SW480 (cell line): ENCODE measurements at regions not wholly inside any gene's neighbourhood (a gene's known extent, or its start where the extent isn't known, plus 50 kb on each side); places are given as distances from the start of the nearest gene placed in this dataset.
"Not testable (repeated sequence)": the region's sequence is repeated elsewhere in the genome, so short reads cannot be mapped to it uniquely, and the experiment has no call there.

Experiments used
- DNase-seq: peaks from one replicate; pipeline ENCODE4 v3.0.0-alpha.2; 2016; ENCODE audit warnings: low spot score

DNA sequence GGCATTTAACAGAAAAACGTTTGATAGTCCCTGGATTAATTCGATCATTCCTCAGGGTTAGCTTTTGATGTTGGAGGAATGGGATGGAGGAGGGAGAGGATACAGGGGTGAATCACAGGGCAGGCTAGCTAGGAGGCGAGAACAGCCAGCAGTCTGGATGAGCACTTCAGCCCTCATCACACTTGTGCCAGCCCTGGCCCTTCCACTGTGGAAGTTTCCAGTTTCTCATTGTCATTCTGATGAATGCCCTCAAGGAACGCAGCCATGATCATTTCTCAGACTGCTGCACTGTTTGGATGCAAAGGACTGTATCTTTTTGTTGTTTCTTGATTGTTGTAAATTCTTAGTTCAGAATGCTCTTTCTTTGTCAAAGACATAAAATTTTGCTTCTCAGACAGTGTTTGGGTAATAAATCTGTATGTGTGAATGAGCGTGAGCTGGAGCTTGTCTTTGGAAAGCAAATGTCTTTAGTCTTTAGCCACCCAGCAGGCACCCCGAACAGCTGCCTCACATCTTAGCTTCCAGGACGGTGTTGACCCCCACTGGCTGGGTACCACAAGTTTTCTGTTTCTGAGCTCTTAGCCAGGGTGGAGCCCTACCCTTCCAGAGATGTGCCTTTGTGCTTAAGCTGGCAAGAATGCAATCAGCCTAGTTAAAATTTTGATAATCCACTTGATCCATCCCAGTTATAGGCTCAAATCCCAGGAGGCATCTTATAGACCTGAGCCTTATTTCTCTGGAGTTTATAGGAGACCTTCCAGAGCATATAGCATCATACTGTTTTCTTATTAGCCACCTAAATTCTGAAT, 121.1 kb downstream of the PDCD6IP start:
- DNase-seq = no peak

GRCh38 chr3:33920511-33920910, 122.1 kb downstream of the PDCD6IP start:
- no peak for DNase-seq

- DNase-seq = no peak
Observed at GRCh38 chr3:33921608-33922007, 123.2 kb downstream of the PDCD6IP start.

DNA sequence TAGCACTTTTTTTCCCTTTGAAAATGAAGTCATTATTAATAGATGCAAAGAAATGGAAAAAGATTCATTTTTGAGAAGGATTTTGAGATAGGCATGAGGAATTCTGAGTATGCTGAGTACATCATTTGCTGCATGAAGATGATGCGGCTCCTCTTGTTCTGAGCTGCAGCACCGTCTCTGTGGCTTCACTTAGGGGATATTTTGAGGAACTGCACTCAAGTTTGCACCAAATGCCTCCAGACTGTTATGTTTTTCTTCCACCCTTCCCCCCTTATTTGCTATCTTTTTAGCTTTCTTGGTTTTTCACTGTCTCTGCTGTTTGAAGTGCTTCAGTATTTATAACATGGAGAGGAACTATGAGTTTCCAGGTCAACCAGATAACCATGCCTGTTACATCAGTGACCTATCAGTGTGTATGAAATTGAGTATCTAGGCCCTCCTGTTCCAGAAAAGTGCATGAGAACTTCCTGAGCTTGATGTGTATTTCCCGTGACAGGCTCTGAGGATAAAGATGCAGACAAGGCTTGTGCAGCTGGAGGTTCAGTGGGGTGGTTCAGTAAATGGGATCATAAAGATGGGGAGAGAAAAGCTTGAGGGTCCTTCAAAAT, 128.7 kb downstream of the PDCD6IP start:
- DNase-seq = no peak

DNA sequence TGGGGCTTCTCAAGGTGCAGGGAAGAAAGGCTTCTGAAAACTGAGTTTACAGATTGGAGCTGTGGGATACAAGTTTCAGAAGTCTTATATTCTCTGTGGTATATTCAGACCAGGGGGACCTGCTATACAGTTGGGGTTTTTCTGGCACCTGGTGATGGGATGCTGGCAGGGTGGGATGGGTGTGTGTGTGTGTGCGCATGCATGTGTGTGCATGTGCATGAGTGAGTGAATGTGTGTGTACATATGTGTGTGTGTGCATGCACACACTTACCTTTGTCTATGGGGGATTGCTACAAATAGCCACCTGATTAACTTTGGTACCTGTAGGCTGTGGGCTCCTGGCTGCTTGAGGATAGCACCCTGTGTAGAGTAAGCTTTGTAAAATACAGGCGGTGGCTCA, 131.4 kb downstream of the PDCD6IP start:
- DNase-seq = no peak

DNA sequence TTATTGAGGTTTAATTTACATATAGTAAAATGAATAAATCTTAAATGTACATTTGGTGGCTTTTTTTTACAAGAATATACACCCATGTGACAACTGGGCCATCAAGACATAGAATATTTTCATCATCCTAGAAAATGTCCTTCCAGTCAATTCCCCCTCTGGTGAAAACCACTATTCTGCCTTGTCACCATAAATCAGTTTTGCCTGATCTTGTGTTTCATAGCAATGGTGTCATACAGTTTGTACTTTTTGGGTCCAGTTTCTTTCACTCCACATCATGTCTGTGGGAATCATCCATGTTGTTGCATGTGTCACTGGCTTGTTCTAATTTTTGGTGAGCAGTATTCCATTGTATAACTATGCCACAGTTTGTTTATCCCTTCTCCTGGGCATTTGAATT, 133.1 kb downstream of the PDCD6IP start:
- DNase-seq = no peak

DNA sequence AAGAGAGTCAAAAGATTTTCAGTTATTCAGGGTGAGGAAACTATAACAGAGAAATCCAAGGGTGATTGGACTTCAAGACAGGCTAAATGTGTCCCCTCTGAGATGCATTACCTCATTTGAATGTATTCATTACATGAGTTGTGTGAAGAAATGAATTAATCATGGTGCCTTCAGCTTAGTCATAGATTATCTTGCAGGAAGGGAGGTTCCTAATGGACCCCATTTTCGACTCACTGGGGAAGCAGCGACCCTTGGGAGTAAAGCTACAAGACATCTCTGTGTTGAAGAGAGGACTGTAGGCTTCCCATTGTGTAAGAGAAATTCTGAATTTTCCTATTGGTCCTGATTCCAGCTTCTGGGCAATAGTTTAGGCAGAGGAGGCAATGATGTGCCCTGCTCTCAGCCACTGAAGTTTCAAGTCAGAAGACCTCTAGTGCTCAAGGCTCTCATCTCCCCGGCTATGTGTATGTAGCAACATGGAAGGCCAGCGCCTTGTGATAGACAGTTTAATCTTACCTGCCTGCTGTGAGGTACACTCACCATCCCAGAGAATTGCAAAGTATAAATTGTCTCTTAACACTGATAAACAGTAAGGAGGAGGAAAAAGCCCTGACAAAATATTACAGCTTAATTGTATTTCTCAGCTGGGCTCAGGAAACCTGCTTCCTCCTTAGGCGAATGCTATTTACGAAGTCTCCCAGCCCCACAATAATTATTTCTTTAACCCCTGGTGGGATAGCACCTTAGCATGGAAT, 133.8 kb downstream of the PDCD6IP start:
- no peak for DNase-seq

- DNase-seq = no peak
Observed at GRCh38 chr3:33936171-33936920, 137.9 kb downstream of the PDCD6IP start.

DNA sequence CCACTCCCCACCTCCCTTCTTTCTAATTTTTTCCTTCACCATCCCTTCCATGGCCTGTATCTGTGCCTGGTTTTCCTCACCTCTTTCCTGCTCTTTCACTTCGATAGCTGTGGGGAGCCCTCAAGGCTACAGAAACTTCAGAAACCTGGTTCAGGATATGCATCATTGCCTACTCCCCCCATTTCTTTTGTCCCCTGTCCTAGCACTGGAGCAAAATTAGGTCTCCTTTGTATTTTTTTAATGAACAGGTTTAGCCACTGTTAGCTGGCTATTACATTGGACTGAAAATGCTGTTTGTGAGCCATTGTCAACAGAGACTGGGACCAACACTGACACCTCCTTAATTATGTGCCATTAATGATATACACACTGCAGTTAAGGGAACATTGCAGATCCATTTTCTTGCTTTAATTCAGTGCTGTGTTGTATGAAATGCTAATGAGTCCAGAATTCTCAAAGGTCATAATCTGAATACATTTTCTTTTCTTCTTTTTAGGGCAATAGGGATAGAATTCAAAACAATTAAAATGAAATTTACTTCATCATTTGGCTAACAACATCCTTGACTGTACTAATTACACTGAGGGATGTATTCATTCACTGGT, 138.6 kb downstream of the PDCD6IP start:
- no peak for DNase-seq

DNA sequence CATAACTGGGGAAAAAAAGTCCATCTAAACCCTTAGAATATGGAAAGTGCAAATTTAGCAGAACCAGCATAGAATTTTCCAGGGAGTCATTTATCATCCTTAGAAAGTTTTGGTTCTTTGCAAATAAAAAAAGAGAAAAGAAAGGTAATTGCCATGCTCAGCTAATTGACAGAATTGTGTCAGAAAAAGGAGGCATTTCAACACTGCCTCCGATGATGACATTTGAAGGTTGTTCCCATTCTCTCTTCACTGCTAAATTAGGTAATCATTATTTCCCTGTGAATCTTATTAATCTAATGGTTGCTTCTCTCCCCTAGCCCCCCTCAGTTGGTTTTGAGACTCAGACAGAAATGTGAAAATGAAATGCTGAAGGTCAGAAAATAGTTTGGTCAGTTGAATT, 139.2 kb downstream of the PDCD6IP start:
- no peak for DNase-seq

- no peak for DNase-seq
Observed at GRCh38 chr3:33940149-33940548, 141.7 kb downstream of the PDCD6IP start.

DNA sequence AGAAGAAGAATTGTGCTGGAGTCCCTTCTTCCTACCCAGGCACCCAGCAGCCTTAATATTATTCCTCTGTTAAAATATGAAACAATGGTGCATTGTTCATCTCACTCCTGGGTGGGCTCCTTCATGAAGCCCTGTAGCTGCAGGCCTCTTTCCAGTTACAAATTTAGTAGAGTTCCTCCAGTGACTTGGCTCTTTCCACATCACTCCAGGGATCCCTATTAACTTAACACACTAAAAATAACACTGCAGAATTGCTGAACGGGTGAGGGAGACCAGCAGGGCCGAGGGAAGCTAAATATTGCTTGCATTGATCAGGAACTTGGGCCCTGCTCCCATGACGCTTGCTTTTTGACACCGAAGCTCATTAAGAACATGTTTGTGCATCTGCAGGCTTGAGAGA, 142.3 kb downstream of the PDCD6IP start:
- no peak for DNase-seq

GRCh38 chr3:33941804-33942203, 143.4 kb downstream of the PDCD6IP start:
- DNase-seq = no peak

DNA sequence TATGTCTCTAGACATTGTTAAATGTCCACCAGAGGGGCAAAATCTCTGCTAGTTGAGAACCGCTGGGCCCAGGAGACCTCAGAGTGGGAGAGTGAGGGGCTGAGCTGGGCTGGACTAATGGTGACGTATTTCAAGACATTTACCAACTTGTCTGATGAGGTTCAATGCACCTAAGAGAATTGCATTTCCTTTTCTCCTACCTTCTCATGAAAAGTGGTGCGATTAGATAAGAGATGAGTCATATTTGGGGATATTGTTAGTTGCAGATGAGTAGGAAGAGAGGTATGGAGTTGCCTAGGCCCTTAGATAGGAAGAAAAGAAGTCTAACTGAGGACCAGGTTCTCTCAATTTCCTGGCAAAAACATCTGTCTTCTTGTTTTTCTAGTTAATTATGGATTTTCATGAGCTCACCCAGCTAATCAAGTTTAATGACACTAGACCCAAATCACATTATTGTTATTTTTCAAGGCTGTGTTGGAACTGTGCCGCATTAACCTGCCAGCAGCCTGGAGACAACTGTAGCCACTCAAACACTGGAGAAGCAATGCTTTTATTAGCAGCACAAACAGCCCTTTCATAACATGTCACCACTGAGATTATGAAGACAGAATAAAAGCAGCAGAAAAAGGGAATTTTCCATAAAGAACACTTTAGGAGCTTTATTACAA, 144.2 kb downstream of the PDCD6IP start:
- DNase-seq = no peak

DNA sequence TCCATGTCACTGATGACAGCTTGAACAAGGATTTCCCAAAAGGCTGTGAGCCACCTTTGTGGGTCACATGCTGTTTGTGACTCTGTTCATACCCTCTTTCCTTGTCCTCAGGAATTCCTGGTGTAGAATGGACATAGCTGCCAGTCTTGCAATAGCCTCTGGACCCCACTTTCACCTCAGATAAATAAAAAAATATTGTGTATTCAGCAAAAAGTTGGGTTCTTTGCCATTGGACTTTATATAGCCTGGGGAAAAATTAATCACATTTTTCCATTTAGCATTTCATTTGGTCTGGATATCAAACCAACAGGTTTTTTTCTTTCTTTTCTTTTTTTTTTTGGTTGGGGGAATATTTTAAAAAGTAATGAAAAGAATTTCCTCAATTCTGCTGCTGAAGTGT, 144.8 kb downstream of the PDCD6IP start:
- DNase-seq = no peak

DNA sequence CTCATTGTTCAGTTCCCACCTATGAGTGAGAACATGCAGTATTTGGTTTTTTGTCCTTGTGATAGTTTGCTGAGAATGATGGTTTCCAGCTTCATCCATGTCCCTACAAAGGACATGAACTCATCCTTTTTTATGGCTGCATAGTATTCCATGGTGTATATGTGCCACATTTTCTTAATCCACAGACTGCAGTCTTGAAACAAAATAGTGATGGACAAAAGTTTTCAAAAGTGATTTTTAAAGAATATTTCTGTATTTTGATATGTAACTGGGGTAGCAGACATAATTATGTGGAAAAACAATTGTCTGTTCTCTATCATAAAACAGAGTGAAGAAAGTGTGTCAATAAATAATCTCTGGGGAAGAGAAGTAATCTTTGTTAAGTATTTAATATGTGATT, 148.2 kb downstream of the PDCD6IP start:
- DNase-seq = not testable (repeated sequence)

DNA sequence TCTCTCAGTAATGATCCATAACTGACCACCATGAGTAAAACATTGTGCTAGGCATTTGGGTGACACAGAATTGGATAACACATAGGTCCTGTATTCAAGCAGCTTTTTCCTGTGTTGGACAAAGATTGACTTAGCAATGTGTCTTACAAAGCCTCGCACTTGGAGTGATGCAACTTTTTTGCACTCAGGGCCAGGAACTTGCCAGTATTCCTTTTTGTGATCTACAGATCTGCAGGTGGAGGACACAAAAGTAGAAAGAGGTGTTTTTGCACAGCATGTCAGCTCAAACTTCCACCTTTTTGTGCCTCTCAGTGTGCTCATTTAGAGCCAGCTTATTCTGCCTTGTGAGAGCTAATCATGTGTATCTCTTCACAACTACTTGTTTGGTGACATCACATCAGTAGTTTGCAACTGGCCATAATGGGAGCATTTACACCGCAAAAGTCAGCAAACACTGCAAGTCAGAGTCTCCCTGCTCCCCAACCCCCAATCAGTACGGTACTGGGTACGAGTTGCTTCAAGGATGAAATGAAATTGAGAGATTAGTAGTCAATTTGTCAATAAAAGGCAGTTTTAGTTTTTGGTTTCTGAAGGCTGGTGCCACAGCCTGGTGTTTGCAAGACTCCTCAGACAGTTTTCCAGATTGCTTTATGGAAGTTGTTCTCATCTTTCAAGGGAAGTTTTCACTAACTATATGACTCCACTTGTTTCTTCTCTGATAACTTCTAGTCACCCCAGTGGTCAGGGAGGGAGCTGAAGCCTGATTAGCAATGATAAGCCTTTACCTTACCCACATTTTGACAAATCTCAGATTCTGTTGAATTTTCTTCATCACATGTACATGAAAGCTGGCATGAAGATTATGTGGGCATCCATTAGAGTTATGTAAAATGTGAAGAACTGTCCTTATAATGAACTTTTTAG, 149.1 kb downstream of the PDCD6IP start:
- DNase-seq = no peak

GRCh38 chr3:33949074-33949473, 150.6 kb downstream of the PDCD6IP start:
- DNase-seq = no peak

GRCh38 chr3:33954956-33955355, 156.5 kb downstream of the PDCD6IP start:
- DNase-seq = no peak

DNA sequence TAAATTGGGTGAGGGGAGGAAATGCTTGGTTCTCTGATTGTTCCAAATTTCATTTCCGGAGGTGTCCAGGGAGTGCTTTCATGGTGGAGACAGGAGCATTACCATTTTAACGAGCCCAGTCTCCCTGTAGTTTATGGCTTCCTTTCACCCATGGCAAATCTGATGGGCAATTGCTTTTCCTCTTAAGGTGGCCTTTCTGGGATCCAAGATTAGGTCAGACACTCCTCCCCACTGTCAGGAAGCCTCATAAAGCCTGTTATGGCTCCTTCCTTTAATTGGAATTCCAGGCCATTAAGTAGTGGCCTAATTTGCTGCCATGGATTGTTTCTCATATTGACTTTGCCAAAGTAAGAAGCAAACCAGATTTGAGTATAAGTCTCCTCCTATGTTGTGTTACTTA, 157.8 kb downstream of the PDCD6IP start:
- no peak for DNase-seq
